Breast epithelium (tissue), 3 donors: ENCODE measurements at regions not wholly inside any gene's neighbourhood (a gene's known extent, or its start where the extent isn't known, plus 50 kb on each side); places are given as distances from the start of the nearest gene placed in this dataset.

ENCODE experiments used
- POLR2A ChIP-seq: fragments of 450-650 bp; IDR thresholded peaks from one replicate; pipeline ENCODE4 v1.6.1; 2016; ENCODE audit warnings: antibody characterized with exemption, mild to moderate bottlenecking, moderate library complexity
- TF ChIP-seq, protein P1 (sequence below), 3 donors: fragments of 450-650 bp; IDR thresholded peaks; one replicate each; pipeline ENCODE4 v1.5.1; 2016 to 2017; ENCODE audit warnings: antibody characterized with exemption in 3 of 3, mild to moderate bottlenecking in 3 of 3, moderate library complexity in 3 of 3

DNA sequence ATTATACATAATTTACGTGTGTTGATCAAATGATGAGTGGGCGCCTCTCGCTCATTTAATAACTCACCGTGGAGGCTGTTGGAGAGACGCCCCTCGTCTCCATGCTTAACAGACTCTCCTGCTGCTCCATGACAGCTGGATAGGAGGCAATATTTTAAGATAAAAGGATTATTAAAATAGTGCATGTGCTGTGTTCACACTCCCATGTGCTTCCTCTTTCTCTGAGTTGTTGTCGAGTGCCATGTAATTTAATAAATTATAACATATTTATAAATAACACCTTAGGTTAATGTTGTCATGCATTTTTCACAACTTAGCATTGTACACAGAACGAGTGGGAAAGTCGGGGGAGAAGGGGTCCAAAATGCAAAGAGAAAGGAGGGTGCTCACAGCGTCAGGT, 161.4 kb upstream of the TSHZ3 start:
- no peak for TF ChIP-seq POLR2A
- TF ChIP-seq, protein P1, sequence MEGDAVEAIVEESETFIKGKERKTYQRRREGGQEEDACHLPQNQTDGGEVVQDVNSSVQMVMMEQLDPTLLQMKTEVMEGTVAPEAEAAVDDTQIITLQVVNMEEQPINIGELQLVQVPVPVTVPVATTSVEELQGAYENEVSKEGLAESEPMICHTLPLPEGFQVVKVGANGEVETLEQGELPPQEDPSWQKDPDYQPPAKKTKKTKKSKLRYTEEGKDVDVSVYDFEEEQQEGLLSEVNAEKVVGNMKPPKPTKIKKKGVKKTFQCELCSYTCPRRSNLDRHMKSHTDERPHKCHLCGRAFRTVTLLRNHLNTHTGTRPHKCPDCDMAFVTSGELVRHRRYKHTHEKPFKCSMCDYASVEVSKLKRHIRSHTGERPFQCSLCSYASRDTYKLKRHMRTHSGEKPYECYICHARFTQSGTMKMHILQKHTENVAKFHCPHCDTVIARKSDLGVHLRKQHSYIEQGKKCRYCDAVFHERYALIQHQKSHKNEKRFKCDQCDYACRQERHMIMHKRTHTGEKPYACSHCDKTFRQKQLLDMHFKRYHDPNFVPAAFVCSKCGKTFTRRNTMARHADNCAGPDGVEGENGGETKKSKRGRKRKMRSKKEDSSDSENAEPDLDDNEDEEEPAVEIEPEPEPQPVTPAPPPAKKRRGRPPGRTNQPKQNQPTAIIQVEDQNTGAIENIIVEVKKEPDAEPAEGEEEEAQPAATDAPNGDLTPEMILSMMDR (IDR thresholded peaks at IDR 0.05) = no peak
